Endothelial cell of umbilical vein (primary cell): ENCODE measurements at regions not wholly inside any gene's neighbourhood (a gene's known extent, or its start where the extent isn't known, plus 50 kb on each side); places are given as distances from the start of the nearest gene placed in this dataset.

Experiments
- CTCF ChIP-seq, 2 donors: IDR thresholded peaks; 1 replicate in 1 of 2; 2 replicates in 1 of 2; pipeline ENCODE4 v1.5.1; 2011; ENCODE audit warnings: low read length in 2 of 2, mild to moderate bottlenecking in 2 of 2, moderate library complexity in 2 of 2, control low read depth in 1 of 2, inconsistent platforms in 1 of 2, low read depth in 1 of 2; ENCODE audit not compliant: insufficient read depth in 1 of 2; ENCODE audit errors: extremely low read depth in 1 of 2
- EZH2 ChIP-seq: IDR thresholded peaks from 2 replicates; pipeline ENCODE4 v1.6.1; 2012; ENCODE audit warnings: borderline replicate concordance, low read depth, mild to moderate bottlenecking, moderate library complexity, low read length, inconsistent platforms; ENCODE audit not compliant: severe bottlenecking
- FOS ChIP-seq: IDR thresholded peaks from 2 replicates; pipeline ENCODE4 v1.6.1; 2011; ENCODE audit warnings: mild to moderate bottlenecking, low read length, moderate library complexity, borderline replicate concordance; ENCODE audit not compliant: insufficient read depth
- JUN ChIP-seq: IDR thresholded peaks from 2 replicates; pipeline ENCODE4 v1.6.1; 2011; ENCODE audit warnings: borderline replicate concordance, low read depth; ENCODE audit not compliant: insufficient read length, insufficient read depth
- MAX ChIP-seq: IDR thresholded peaks from 2 replicates; pipeline ENCODE4 v1.6.1; 2011; ENCODE audit not compliant: insufficient read depth, insufficient read length
- POLR2A ChIP-seq: IDR thresholded peaks from 2 replicates; pipeline ENCODE4 v1.6.1; 2012; ENCODE audit warnings: low read depth, mild to moderate bottlenecking, control low read depth, low read length
- POLR2AphosphoS5 ChIP-seq: IDR thresholded peaks from 2 replicates; pipeline ENCODE4 v1.6.1; 2012; ENCODE audit warnings: low read depth, mild to moderate bottlenecking, control low read depth, low read length, moderate library complexity; ENCODE audit not compliant: insufficient read depth

- TF ChIP-seq JUN (no peak), CTCF (IDR thresholded peaks at IDR 0.05; ENCODE audit: extremely low read depth in 1 of 2, insufficient read depth in 1 of 2, low read depth in 1 of 2, low read length in 2 of 2) (no peak), EZH2 (no peak), POLR2AphosphoS5 (no peak), POLR2A (no peak), MAX (no peak), FOS (no peak)
Measured at GRCh38 chr1:55987491-55988249, 591.7 kb downstream of the PLPP3 start.
